GM20000 (cell line): ENCODE measurements at regions not wholly inside any gene's neighbourhood (a gene's known extent, or its start where the extent isn't known, plus 50 kb on each side); places are given as distances from the start of the nearest gene placed in this dataset.
"Not testable (repeated sequence)": the region's sequence is repeated elsewhere in the genome, so short reads cannot be mapped to it uniquely, and the experiment has no call there.

Source experiments
- DNase-seq: peaks from one replicate; pipeline ENCODE4 v3.0.0; 2012; ENCODE audit warnings: low spot score
- TF ChIP-seq, protein P1 (sequence below): IDR thresholded peaks from 2 replicates; pipeline ENCODE4 v1.5.1; 2012; ENCODE audit warnings: mild to moderate bottlenecking, control low read depth; ENCODE audit errors: extremely low read depth, missing control alignments

DNA sequence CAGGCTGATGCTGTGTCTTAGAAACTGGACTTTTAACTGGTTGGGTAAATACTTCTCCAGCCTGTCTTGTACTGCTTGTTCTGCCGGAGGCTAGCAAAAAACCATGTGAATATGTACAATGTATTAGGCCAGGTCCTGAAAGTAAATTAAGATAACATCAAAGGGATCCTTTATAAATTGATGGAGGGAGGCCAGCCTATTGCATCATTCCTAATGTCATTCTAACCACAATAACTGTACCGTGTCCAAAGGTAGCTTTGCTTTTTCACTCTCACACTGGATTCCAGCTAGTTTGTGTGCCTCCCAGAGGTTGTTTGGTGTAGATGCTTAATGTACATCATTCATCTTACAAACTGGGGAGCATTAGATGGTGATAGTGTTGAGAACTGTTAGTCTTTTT lies 91.2 kb upstream of the SEM1 start:
- no peak for DNase-seq
- TF ChIP-seq, protein P1, sequence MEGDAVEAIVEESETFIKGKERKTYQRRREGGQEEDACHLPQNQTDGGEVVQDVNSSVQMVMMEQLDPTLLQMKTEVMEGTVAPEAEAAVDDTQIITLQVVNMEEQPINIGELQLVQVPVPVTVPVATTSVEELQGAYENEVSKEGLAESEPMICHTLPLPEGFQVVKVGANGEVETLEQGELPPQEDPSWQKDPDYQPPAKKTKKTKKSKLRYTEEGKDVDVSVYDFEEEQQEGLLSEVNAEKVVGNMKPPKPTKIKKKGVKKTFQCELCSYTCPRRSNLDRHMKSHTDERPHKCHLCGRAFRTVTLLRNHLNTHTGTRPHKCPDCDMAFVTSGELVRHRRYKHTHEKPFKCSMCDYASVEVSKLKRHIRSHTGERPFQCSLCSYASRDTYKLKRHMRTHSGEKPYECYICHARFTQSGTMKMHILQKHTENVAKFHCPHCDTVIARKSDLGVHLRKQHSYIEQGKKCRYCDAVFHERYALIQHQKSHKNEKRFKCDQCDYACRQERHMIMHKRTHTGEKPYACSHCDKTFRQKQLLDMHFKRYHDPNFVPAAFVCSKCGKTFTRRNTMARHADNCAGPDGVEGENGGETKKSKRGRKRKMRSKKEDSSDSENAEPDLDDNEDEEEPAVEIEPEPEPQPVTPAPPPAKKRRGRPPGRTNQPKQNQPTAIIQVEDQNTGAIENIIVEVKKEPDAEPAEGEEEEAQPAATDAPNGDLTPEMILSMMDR, result no peak

GRCh38 chr7:96819111-96819700 lies 109.6 kb upstream of the SEM1 start:
- no peak for DNase-seq
- TF ChIP-seq, protein P1, result no peak

DNA sequence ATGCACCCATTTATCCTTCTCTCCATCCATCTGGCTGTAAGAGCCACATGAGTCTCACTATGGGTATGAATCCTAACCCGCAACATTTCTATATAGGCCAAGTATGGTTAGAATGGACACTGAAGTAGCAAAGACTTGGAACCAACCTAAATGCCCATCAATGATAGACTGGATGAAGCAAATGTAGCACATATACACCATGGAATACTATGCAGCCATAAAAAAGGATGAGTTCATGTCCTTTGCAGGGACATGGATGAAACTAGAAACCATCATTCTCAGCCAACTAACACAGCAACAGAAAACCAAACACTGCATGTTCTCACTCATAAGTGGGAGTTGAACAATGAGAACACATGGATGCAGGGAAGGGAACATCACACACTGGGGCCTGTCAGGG lies 111.5 kb upstream of the SEM1 start:
- not testable (repeated sequence) for DNase-seq

DNA sequence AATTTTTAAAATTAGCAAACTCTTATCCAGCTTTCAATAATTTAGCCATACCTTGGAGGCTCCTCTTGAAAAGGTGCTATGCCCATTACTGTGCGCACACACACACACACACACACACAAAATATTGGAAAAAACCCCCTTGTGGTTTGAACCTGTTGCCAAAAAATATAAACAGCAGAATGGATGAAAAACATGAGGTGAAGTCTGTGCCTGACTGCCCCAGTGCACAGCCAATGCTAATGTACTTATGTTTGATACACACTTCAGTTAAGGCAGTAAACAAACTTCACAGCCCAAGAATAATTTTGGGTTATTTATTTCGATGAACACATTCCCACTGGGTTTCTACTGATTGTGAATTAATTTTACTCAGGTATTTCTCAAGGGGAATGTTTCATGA lies 113.2 kb upstream of the SEM1 start:
- no peak for DNase-seq
- TF ChIP-seq, protein P1, result no peak

DNA sequence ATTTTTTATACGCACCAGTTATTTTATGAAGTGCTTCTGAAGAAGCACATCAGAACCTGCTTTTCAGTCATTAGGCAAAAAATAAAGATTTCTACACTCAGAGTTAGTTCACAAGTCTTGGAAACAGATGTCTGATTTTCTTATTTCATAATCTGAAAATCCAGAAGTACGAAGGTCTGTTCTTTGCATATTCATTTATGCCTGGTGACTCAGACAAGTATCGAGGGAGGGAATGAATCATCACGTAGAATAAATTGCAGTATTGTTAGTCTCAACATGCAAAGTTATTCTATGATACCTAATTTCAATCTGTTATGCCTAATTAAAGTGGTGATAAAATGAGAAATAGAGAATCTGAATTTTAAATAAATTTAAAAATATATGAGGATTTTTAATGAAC lies 113.6 kb upstream of the SEM1 start:
- TF ChIP-seq, protein P1, result no peak
- DNase-seq, result no peak

- no peak for DNase-seq
- TF ChIP-seq, protein P1, result no peak
Observed at GRCh38 chr7:96824686-96825085, 115.0 kb upstream of the SEM1 start.

- TF ChIP-seq, protein P1, result no peak
- DNase-seq, result no peak
Observed at GRCh38 chr7:96825285-96825684, 115.6 kb upstream of the SEM1 start.

- DNase-seq, result no peak
- TF ChIP-seq, protein P1, result no peak
Observed at GRCh38 chr7:96826089-96826488, 116.4 kb upstream of the SEM1 start.
